Caco-2 (cell line): ENCODE measurements at regions not wholly inside any gene's neighbourhood (a gene's known extent, or its start where the extent isn't known, plus 50 kb on each side); places are given as distances from the start of the nearest gene placed in this dataset.

Source experiments
- BruUV-seq: library from RNA; stranded (reverse); fragments of 400-500 nt; replicated peaks from 2 replicates; lab custom pipeline; 2021; lab: Mats Ljungman, UMichigan
- CTCF ChIA-PET: fragments of 300-600 bp; sonication (Branson Sonifier 250); formaldehyde crosslinking; loops from one replicate; lab custom pipeline; 2022; ENCODE audit warnings: antibody characterized with exemption; lab: Charles Lee
- POLR2A ChIA-PET: fragments of 300-600 bp; sonication (Branson Sonifier 250); formaldehyde crosslinking; loops from one replicate; lab custom pipeline; 2022; ENCODE audit warnings: antibody characterized with exemption; lab: Charles Lee
- DNase-seq, 2 experiments: peaks; one replicate each; pipeline versions ENCODE4 v3.0.0 to v3.0.0-alpha.2; 2020 to 2022
- H3K27me3 ChIP-seq: replicated peaks from 2 replicates; pipeline ENCODE4 v1.6.0; 2011; ENCODE audit warnings: low read length; ENCODE audit not compliant: control insufficient read depth, insufficient read depth
- H3K36me3 ChIP-seq: 2 replicates; pipeline ENCODE4 v1.5.1; 2011; ENCODE audit warnings: low read length; ENCODE audit not compliant: control insufficient read depth, insufficient read depth
- H3K4me1 ChIP-seq: fragments of 250-450 bp; sonication (Bioruptor Pico); 2 replicates; pipeline ENCODE4 v1.5.1; 2020; ENCODE audit warnings: mild to moderate bottlenecking
- H3K4me3 ChIP-seq: 2 replicates; pipeline ENCODE4 v1.5.1; 2011; ENCODE audit warnings: low read depth, mild to moderate bottlenecking, control low read depth, low read length
- H3K9me3 ChIP-seq: fragments of 250-450 bp; sonication (Bioruptor Pico); 2 replicates; pipeline ENCODE4 v1.5.1; 2020; ENCODE audit warnings: mild to moderate bottlenecking, moderate library complexity
- H3K27ac Mint-ChIP-seq: one replicate; pipeline ENCODE4 v1.8.0; 2022; ENCODE audit warnings: mixed read lengths; ENCODE audit not compliant: unreplicated experiment
- H3K27me3 Mint-ChIP-seq: one replicate; pipeline ENCODE4 v1.8.0; 2022; ENCODE audit warnings: mixed read lengths; ENCODE audit not compliant: insufficient read depth, unreplicated experiment
- H3K36me3 Mint-ChIP-seq: one replicate; pipeline ENCODE4 v1.8.0; 2022; ENCODE audit warnings: mild to moderate bottlenecking, mixed read lengths; ENCODE audit not compliant: insufficient read depth, unreplicated experiment
- H3K4me1 Mint-ChIP-seq: one replicate; pipeline ENCODE4 v1.8.0; 2022; ENCODE audit warnings: low read depth, mixed read lengths; ENCODE audit not compliant: unreplicated experiment
- H3K4me3 Mint-ChIP-seq: one replicate; pipeline ENCODE4 v1.8.0; 2022; ENCODE audit warnings: mild to moderate bottlenecking, moderate library complexity, mixed read lengths; ENCODE audit not compliant: unreplicated experiment
- H3K9me3 Mint-ChIP-seq: one replicate; pipeline ENCODE4 v1.8.0; 2022; ENCODE audit warnings: mixed read lengths; ENCODE audit not compliant: unreplicated experiment
- intact Hi-C: fragments of 100-400 bp; cut with micrococcal nuclease; formaldehyde crosslinking; loops from one replicate; pipeline ENCODE4 v1.10.0; 2022; ENCODE audit not compliant: unreplicated experiment
- TF ChIP-seq, protein P1 (sequence below), 2 experiments: fragments of 200-600 bp in 1 of 2; IDR thresholded peaks; 1 replicate in 1 of 2; 2 replicates in 1 of 2; pipeline versions ENCODE4 v1.5.1 to v1.8.0; 2011 to 2022; ENCODE audit warnings: antibody characterized with exemption in 1 of 2, control low read depth in 1 of 2, inconsistent platforms in 1 of 2, low read depth in 1 of 2, low read length in 1 of 2, mild to moderate bottlenecking in 1 of 2, moderate library complexity in 1 of 2; ENCODE audit not compliant: insufficient read depth in 1 of 2, severe bottlenecking in 1 of 2, unreplicated experiment in 1 of 2

DNA sequence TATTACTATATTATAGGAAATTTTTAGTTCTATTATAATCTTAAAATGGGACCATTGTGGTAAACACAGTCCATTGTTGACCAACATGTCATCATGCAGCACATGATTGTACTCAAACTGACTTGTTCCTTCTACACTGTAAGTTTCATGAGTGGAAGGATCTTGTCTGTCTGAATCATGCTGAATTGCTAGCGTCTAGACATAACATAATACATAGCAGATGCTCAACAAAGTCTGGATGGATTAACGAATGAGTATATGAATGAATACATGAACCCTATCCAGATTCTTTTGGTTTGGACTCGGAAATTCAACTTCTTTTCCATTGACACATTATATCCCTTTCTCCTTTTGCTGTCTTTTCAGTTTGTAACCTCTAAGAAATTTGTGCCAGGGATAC lies 429.2 kb upstream of the SGCD start:
- intact Hi-C loops = no loop called here
- Histone ChIP-seq H3K27me3 (no peaks in the 10 kb centered on the region), H3K4me3 (no peak overlapping the region), H3K4me1 (no peaks in the 10 kb centered on the region), H3K36me3 (no peaks in the 10 kb centered on the region), H3K9me3 (no peaks in the 10 kb centered on the region)
- CTCF ChIA-PET = no interaction called here
- POLR2A ChIA-PET = no interaction called here
- Mint-ChIP-seq H3K4me1 (no peaks in the 10 kb centered on the region), H3K27ac (no peak overlapping the region), H3K4me3 (no peak overlapping the region), H3K36me3 (no peaks in the 10 kb centered on the region), H3K27me3 (peaks cover 2% of the 10 kb centered on the region), H3K9me3 (no peaks in the 10 kb centered on the region)
- no peak for DNase-seq
- TF ChIP-seq, protein P1, sequence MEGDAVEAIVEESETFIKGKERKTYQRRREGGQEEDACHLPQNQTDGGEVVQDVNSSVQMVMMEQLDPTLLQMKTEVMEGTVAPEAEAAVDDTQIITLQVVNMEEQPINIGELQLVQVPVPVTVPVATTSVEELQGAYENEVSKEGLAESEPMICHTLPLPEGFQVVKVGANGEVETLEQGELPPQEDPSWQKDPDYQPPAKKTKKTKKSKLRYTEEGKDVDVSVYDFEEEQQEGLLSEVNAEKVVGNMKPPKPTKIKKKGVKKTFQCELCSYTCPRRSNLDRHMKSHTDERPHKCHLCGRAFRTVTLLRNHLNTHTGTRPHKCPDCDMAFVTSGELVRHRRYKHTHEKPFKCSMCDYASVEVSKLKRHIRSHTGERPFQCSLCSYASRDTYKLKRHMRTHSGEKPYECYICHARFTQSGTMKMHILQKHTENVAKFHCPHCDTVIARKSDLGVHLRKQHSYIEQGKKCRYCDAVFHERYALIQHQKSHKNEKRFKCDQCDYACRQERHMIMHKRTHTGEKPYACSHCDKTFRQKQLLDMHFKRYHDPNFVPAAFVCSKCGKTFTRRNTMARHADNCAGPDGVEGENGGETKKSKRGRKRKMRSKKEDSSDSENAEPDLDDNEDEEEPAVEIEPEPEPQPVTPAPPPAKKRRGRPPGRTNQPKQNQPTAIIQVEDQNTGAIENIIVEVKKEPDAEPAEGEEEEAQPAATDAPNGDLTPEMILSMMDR (IDR thresholded peaks at IDR 0.05; ENCODE audit: insufficient read depth in 1 of 2, low read depth in 1 of 2, low read length in 1 of 2, severe bottlenecking in 1 of 2, unreplicated experiment in 1 of 2) = no peak
- BruUV-seq = no TSS peak

DNA sequence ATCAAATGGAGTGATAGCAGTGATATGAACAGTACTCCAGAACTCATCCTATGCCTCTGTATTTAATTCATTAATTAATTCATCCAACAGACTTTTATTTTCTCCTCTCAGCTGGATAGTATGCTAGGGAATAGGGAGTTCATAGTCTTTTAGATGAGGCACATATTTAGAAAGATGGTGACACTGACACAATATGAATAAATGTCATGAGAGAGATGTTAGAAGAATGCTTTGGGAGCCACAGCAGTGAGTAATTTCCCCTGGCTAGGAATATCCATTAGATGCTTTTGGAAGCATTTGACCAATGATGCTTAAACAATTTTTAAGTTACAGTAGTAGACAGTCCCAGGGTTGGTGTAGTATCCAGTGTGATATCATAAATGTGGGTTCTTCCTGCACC lies 428.7 kb upstream of the SGCD start:
- CTCF ChIA-PET = no interaction called here
- no TSS peak for BruUV-seq
- Mint-ChIP-seq H3K4me3 (no peak overlapping the region), H3K4me1 (no peaks in the 10 kb centered on the region), H3K27ac (no peak overlapping the region), H3K27me3 (peaks cover 2% of the 10 kb centered on the region), H3K9me3 (no peaks in the 10 kb centered on the region), H3K36me3 (no peaks in the 10 kb centered on the region)
- Histone ChIP-seq H3K36me3 (no peaks in the 10 kb centered on the region), H3K4me1 (no peaks in the 10 kb centered on the region), H3K4me3 (no peak overlapping the region), H3K27me3 (no peaks in the 10 kb centered on the region), H3K9me3 (no peaks in the 10 kb centered on the region)
- TF ChIP-seq, protein P1 (IDR thresholded peaks at IDR 0.05; ENCODE audit: insufficient read depth in 1 of 2, low read depth in 1 of 2, low read length in 1 of 2, severe bottlenecking in 1 of 2, unreplicated experiment in 1 of 2) = no peak
- intact Hi-C loops = no loop called here
- POLR2A ChIA-PET = no interaction called here
- DNase-seq = no peak

DNA sequence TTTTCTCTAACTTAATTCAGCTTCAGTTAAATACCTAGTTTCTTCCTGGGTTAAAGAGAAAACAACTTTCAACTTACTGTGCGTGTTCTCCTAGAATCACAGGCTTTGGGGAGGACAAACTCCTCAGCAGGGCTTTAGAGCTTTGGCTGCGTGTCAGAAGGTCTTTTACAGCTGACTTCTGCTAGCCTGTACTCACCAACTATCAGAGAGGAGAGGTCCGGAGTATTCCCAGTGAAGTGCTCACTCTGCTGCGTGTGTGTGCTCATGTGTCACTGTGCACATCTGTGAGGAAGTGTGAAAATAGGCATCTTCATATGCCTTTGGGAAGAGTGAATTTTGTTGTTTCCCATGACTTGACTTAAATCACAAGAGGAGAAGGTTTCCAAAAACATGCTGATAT lies 423.2 kb upstream of the SGCD start:
- Mint-ChIP-seq H3K27me3 (peaks cover 1% of the 10 kb centered on the region), H3K9me3 (no peaks in the 10 kb centered on the region), H3K36me3 (no peaks in the 10 kb centered on the region), H3K4me3 (no peak overlapping the region), H3K27ac (no peak overlapping the region), H3K4me1 (no peaks in the 10 kb centered on the region)
- H3K4me3 ChIP-seq = no peak overlapping the region
- TF ChIP-seq, protein P1 (IDR thresholded peaks at IDR 0.05; ENCODE audit: insufficient read depth in 1 of 2, low read depth in 1 of 2, low read length in 1 of 2, severe bottlenecking in 1 of 2, unreplicated experiment in 1 of 2) = no peak
- H3K36me3 ChIP-seq = no peaks in the 10 kb centered on the region
- ChIA-PET POLR2A (no interaction called here), CTCF (no interaction called here)
- no peak for DNase-seq
- no peaks in the 10 kb centered on the region for H3K4me1 ChIP-seq
- H3K9me3 ChIP-seq = no peaks in the 10 kb centered on the region
- intact Hi-C loops = no loop called here
- no peaks in the 10 kb centered on the region for H3K27me3 ChIP-seq
- BruUV-seq = no TSS peak
